CD4-positive, alpha-beta T cell (primary cell): ENCODE measurements at regions not wholly inside any gene's neighbourhood (a gene's known extent, or its start where the extent isn't known, plus 50 kb on each side); places are given as distances from the start of the nearest gene placed in this dataset.

Experiments
- ATAC-seq: fragments of 200-7000 bp; cut with Tn5 transposase; one replicate; pipeline ENCODE4 v1.10.0; 2022; ENCODE audit warnings: mild to moderate bottlenecking; ENCODE audit not compliant: poor library complexity
- CTCF ChIA-PET: fragments of 350-600 bp; sonication (Branson Sonifier 250); formaldehyde crosslinking; loops from one replicate; lab custom pipeline; 2021; ENCODE audit warnings: antibody characterized with exemption, inconsistent platforms; lab: Charles Lee
- POLR2A ChIA-PET: fragments of 350-600 bp; sonication (Branson Sonifier 250); formaldehyde crosslinking; loops from one replicate; lab custom pipeline; 2021; ENCODE audit warnings: antibody characterized with exemption, inconsistent platforms; lab: Charles Lee
- DNase-seq, 14 experiments: peaks; one replicate each; pipeline ENCODE4 v3.0.0-alpha.2; 2013 to 2020; ENCODE audit warnings: mixed read lengths in 2 of 14
- H3K27ac ChIP-seq, 2 donors: one replicate each; pipeline versions ENCODE4 v1.5.1 to v1.7.0; 2013; ENCODE audit warnings: low read length in 2 of 2, low read depth in 1 of 2, mild to moderate bottlenecking in 1 of 2
- H3K27me3 ChIP-seq, 2 experiments: 1 replicate in 1 of 2; 2 replicates in 1 of 2; pipeline versions ENCODE4 v1.6.1 to v1.7.0; 2013; ENCODE audit warnings: low read length in 2 of 2, control low read depth in 1 of 2, mild to moderate bottlenecking in 1 of 2, moderate library complexity in 1 of 2; ENCODE audit not compliant: insufficient read depth in 2 of 2, control insufficient read depth in 1 of 2
- H3K36me3 ChIP-seq: one replicate; pipeline ENCODE4 v1.6.1; 2013; ENCODE audit warnings: low read length, control low read depth; ENCODE audit not compliant: insufficient read depth
- H3K4me1 ChIP-seq: one replicate; pipeline ENCODE4 v1.6.1; 2013; ENCODE audit warnings: low read length, control low read depth; ENCODE audit not compliant: insufficient read depth
- H3K4me3 ChIP-seq: one replicate; pipeline ENCODE4 v1.5.1; 2013; ENCODE audit warnings: mild to moderate bottlenecking, low read length, moderate library complexity
- H3K9me3 ChIP-seq, 2 experiments: 1 replicate in 1 of 2; 2 replicates in 1 of 2; pipeline versions ENCODE4 v1.6.1 to v1.7.0; 2013; ENCODE audit warnings: low read length in 2 of 2, mild to moderate bottlenecking in 2 of 2, control low read depth in 1 of 2, moderate library complexity in 1 of 2; ENCODE audit not compliant: control insufficient read depth in 1 of 2, insufficient read depth in 1 of 2
- H3K27ac Mint-ChIP-seq: one replicate; pipeline ENCODE4 v1.8.0; 2020; ENCODE audit warnings: mixed read lengths
- H3K27me3 Mint-ChIP-seq: one replicate; pipeline ENCODE4 v1.8.0; 2021; ENCODE audit warnings: mixed read lengths
- H3K36me3 Mint-ChIP-seq: one replicate; pipeline ENCODE4 v1.8.0; 2021; ENCODE audit warnings: low read depth, mixed read lengths
- H3K4me1 Mint-ChIP-seq: one replicate; pipeline ENCODE4 v1.8.0; 2021; ENCODE audit warnings: low read depth, mixed read lengths
- H3K4me3 Mint-ChIP-seq: one replicate; pipeline ENCODE4 v1.8.0; 2020; ENCODE audit warnings: mild to moderate bottlenecking, mixed read lengths
- H3K9me3 Mint-ChIP-seq: one replicate; pipeline ENCODE4 v1.8.0; 2020; ENCODE audit warnings: mixed read lengths
- intact Hi-C, 2 experiments: fragments of 100-400 bp; cut with DNase I in 1 of 2; cut with micrococcal nuclease in 1 of 2; formaldehyde crosslinking; loops; one replicate each; pipeline versions ENCODE4 v1.15.1 to v1.9.0; 2023 to 2025; cut with DNase I, micrococcal nuclease
- TF ChIP-seq, protein P1 (sequence below): fragments of 200-600 bp; IDR thresholded peaks from one replicate; pipeline ENCODE4 v1.8.0; 2022; ENCODE audit warnings: antibody characterized with exemption, mild to moderate bottlenecking

DNA sequence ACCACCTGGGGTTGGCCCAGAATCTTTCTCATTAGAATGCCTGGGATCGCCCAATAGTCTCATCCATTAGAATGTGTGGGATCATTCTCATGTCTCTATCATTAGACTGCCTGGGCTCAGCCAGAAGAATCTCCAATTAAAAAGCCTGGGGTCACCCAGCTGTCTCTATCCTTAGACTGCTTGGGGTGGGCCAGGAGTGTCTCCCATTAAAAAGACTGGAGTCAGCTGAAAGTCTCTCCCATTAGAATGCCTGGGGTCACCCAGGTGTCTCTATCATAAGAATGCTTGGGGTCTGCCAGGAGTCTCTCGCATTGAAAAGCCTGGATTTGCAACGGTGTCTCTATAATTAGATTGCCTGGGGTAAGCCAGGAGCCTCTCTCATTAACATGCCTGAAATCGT lies 2225.7 kb downstream of the TP53TG3F start:
- ChIA-PET POLR2A (no interaction called here), CTCF (no interaction called here)
- no peaks in the 10 kb centered on the region for H3K4me1 ChIP-seq
- Mint-ChIP-seq H3K4me1 (no peaks in the 10 kb centered on the region), H3K27me3 (no peaks in the 10 kb centered on the region), H3K4me3 (no peak overlapping the region), H3K36me3 (no peaks in the 10 kb centered on the region), H3K9me3 (peaks cover 21% of the 10 kb centered on the region), H3K27ac (no peak overlapping the region)
- TF ChIP-seq, protein P1, sequence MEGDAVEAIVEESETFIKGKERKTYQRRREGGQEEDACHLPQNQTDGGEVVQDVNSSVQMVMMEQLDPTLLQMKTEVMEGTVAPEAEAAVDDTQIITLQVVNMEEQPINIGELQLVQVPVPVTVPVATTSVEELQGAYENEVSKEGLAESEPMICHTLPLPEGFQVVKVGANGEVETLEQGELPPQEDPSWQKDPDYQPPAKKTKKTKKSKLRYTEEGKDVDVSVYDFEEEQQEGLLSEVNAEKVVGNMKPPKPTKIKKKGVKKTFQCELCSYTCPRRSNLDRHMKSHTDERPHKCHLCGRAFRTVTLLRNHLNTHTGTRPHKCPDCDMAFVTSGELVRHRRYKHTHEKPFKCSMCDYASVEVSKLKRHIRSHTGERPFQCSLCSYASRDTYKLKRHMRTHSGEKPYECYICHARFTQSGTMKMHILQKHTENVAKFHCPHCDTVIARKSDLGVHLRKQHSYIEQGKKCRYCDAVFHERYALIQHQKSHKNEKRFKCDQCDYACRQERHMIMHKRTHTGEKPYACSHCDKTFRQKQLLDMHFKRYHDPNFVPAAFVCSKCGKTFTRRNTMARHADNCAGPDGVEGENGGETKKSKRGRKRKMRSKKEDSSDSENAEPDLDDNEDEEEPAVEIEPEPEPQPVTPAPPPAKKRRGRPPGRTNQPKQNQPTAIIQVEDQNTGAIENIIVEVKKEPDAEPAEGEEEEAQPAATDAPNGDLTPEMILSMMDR: no peak
- DNase-seq (no peak), ATAC-seq (no peak)
- intact Hi-C loops: no loop called here
- H3K36me3 ChIP-seq: no peaks in the 10 kb centered on the region
- H3K9me3 ChIP-seq: peaks cover 11 to 42% of the 10 kb centered on the region in 2 experiments
- H3K27ac ChIP-seq: no peak overlapping the region
- H3K27me3 ChIP-seq: no peaks in the 10 kb centered on the region
- H3K4me3 ChIP-seq: no peak overlapping the region

DNA sequence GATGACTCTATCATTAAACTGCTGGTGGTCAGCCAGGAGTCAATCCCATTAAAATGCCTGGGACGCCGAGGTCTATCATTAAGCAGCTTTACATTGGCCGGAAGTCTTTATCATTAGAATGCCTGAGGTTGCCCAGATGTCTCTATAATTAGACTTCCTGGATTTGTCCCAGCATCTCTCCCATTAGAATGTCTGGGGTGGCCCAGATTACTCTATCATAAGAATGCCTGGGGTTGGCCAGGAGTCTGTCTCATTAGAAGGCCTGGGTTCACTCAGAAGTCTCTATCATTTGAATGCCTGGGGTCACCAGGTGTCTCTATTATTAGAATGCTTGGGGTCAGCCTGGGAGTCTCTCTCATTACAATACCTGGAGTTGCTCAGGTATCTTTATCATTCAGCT lies 2227.2 kb downstream of the TP53TG3F start:
- intact Hi-C loops: no loop called here
- Histone ChIP-seq H3K36me3 (no peaks in the 10 kb centered on the region), H3K27ac (no peak overlapping the region), H3K9me3 (peaks cover 15 to 51% of the 10 kb centered on the region in 2 experiments), H3K27me3 (no peaks in the 10 kb centered on the region), H3K4me3 (no peak overlapping the region), H3K4me1 (no peaks in the 10 kb centered on the region)
- Mint-ChIP-seq H3K36me3 (peaks cover 8% of the 10 kb centered on the region), H3K4me3 (no peak overlapping the region), H3K27me3 (no peaks in the 10 kb centered on the region), H3K4me1 (no peaks in the 10 kb centered on the region), H3K9me3 (peaks cover 29% of the 10 kb centered on the region), H3K27ac (no peak overlapping the region)
- TF ChIP-seq, protein P1: no peak
- ATAC-seq: no peak
- no peak for DNase-seq
- ChIA-PET CTCF (no interaction called here), POLR2A (no interaction called here)

DNA sequence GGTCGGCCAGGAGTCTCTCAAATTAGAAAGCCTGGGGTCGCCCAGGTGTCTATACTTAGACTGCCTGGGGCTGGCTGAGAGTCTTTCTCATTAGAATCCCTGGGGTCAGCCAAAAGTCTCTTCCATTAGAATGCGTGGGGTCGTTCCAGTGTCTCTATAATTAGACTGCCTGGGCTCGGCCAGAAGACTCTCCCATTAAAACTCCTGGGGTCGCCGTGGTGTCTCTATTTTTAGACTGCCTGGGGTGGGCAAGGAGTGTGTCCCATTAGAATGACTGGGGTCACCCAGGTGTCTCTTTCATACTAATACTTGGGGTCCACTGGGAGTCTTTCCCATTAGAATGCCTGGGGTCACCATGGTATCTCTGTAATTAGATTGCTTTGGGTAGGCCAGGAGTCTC lies 2227.7 kb downstream of the TP53TG3F start:
- H3K9me3 ChIP-seq: peaks cover 15 to 56% of the 10 kb centered on the region in 2 experiments
- Mint-ChIP-seq H3K4me3 (no peak overlapping the region), H3K27me3 (no peaks in the 10 kb centered on the region), H3K4me1 (no peaks in the 10 kb centered on the region), H3K27ac (no peak overlapping the region), H3K36me3 (peaks cover 8% of the 10 kb centered on the region), H3K9me3 (peaks cover 29% of the 10 kb centered on the region)
- ChIA-PET POLR2A (no interaction called here), CTCF (no interaction called here)
- TF ChIP-seq, protein P1: no peak
- no peaks in the 10 kb centered on the region for H3K4me1 ChIP-seq
- intact Hi-C loops: no loop called here
- ATAC-seq (no peak), DNase-seq (no peak)
- H3K27ac ChIP-seq: no peak overlapping the region
- H3K4me3 ChIP-seq: no peak overlapping the region
- no peaks in the 10 kb centered on the region for H3K36me3 ChIP-seq
- H3K27me3 ChIP-seq: no peaks in the 10 kb centered on the region
